K562 (cell line): ENCODE measurements at regions not wholly inside any gene's neighbourhood (a gene's known extent, or its start where the extent isn't known, plus 50 kb on each side); places are given as distances from the start of the nearest gene placed in this dataset.

Experiments
- AFF4 ChIP-seq: sonication (generic); formaldehyde crosslinking; IDR thresholded peaks from 2 replicates; pipeline ENCODE4 v1.8.0; 2023; ENCODE audit warnings: mild to moderate bottlenecking, missing genetic modification reagents
- ARID1B ChIP-seq: fragments of 450-650 bp; IDR thresholded peaks from 2 replicates; pipeline ENCODE4 v1.6.1; 2016; ENCODE audit warnings: antibody characterized with exemption, mild to moderate bottlenecking, inconsistent platforms
- BCLAF1 ChIP-seq, 2 experiments: fragments of 450-650 bp in 1 of 2; IDR thresholded peaks; 2 replicates each; pipeline ENCODE4 v1.6.1; 2011 to 2017; ENCODE audit warnings: low read depth in 2 of 2, antibody characterized with exemption in 1 of 2, borderline replicate concordance in 1 of 2, low read length in 1 of 2, mild to moderate bottlenecking in 1 of 2, mixed read lengths in 1 of 2; ENCODE audit not compliant: control insufficient read depth in 1 of 2
- E2F3 ChIP-seq: fragments of 250-450 bp; sonication (Bioruptor Pico); IDR thresholded peaks from 2 replicates; pipeline ENCODE4 v1.4.0; 2020; ENCODE audit warnings: mild to moderate bottlenecking
- SIN3A ChIP-seq, 2 experiments: fragments of 150-350 bp in 1 of 2; IDR thresholded peaks; 2 replicates each; pipeline ENCODE4 v1.6.1; 2011 to 2016; ENCODE audit warnings: borderline replicate concordance in 2 of 2, low read depth in 2 of 2, low read length in 2 of 2, mild to moderate bottlenecking in 2 of 2, moderate library complexity in 2 of 2; ENCODE audit not compliant: control insufficient read depth in 1 of 2
- ZBTB40 ChIP-seq, 2 experiments: fragments of 450-650 bp in 1 of 2; sonication (generic) in 1 of 2; formaldehyde crosslinking in 1 of 2; IDR thresholded peaks; 2 replicates each; pipeline versions ENCODE4 v1.7.1 to v1.9.0; 2016 to 2022; ENCODE audit warnings: inconsistent platforms in 1 of 2, mild to moderate bottlenecking in 1 of 2, missing genetic modification reagents in 1 of 2
- ZNF41 ChIP-seq: fragments of 250-450 bp; sonication (Bioruptor Pico); conservative IDR thresholded peaks from 2 replicates; pipeline ENCODE4 v1.4.0; 2020; ENCODE audit warnings: mild to moderate bottlenecking

DNA sequence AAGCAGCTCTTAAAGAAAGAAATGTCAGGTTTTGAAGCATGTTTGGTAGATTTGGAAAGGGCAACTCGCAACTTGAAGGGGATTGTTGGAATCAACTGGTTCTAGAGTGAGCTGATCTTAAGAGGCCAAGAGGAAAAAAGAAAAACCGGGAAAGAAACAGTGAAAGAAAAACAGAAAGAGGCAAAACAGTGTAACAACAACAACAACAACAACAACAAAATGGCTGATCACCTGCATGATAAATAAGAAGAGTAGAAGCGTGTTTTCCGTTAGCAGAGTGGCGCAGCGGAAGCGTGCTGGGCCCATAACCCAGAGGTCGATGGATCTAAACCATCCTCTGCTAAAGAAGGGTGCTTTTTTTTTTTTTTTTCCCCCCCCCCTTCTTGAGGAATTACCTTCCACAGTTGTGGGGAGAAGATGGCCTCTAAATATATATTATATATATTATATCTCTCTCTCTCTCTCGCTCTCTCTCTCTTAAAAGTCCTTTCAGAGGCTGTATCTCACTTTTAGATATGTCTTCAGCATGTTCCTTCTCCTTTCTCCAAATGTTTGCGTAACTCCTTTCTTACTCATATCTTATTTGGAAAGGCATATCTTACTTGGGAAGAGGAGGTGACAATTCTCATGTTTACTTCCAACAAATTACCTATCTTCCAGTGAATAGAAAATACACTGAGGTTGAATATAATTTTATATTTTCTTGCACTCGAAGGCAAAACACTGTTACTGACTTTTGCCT, 134.4 kb downstream of the OR2B2 start (continued):
- TF ChIP-seq ZBTB40 (IDR thresholded peaks at IDR 0.05) (peak; percentile 90), ZBTB40 (CRISPR knock-in tag; IDR thresholded peaks at IDR 0.05) (no peak), AFF4 (peak; percentile 33; the same call in 1 of the 2 replicates), BCLAF1 (IDR thresholded peaks at IDR 0.05; ENCODE audit: borderline replicate concordance in 1 of 2, control insufficient read depth in 1 of 2, low read depth in 2 of 2, low read length in 1 of 2) (peak in 1 of 2 experiments; percentile 45; a peak in 1 of 4 replicates), E2F3 (CRISPR knock-in tag) (no peak), ZNF41 (CRISPR knock-in tag) (no peak; the same call in 1 of the 2 replicates), SIN3A (IDR thresholded peaks at IDR 0.05; ENCODE audit: borderline replicate concordance in 2 of 2, control insufficient read depth in 1 of 2, low read depth in 2 of 2, low read length in 2 of 2) (0 out of 4 replicates have a peak, but pooled peaks of 1 of the 2 experiments have one; percentile 48), ARID1B (peak; percentile 11; the same call in 1 of the 2 replicates)
